ENCODE measurements at regions not wholly inside any gene's neighbourhood (a gene's known extent, or its start where the extent isn't known, plus 50 kb on each side); places are given as distances from the start of the nearest gene placed in this dataset.
A peak's percentile ranks its signal among the peaks of the same experiment; 100 is the strongest.

DNA sequence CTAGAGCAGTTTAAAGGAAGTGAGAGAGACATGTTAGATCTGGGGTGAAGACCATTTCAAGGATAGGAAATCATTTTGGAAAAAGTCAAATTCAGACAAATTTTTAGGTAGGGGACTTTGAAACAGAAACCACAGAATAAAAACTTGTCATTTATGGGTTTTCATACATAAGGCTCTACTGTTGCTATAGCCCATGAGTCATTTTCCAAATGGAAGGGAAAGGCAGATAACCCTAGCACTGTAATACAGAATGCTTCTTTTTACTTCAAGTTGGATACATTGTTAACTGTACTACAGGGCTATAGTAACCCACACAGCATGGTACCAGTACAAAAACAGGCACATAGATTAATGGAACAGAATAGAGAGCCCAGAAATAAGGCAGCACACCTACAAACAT, 455.4 kb downstream of the EBF1 start:
- DNase-seq (ENCODE audit: low read depth), result no peak

DNA sequence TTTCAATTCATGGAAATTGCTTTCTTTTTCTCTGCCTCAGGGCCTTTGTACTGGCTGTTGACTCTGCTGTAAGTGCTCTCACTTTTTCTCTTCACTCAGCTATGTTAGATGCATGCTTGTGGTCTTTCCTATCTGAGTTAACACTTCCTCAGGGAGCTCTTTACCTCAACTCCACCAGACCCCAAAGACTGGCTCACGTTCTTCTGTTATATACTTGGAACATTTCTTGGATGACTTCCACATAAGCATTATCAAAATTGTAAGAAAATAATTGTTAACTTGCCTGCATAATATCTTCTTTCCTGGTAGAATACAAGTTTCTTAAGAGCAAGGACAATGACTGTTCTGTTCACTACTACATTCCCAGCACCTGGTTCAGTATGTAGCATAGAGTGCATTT, 455.9 kb downstream of the EBF1 start:
- no peak for DNase-seq (ENCODE audit: low read depth)

DNA sequence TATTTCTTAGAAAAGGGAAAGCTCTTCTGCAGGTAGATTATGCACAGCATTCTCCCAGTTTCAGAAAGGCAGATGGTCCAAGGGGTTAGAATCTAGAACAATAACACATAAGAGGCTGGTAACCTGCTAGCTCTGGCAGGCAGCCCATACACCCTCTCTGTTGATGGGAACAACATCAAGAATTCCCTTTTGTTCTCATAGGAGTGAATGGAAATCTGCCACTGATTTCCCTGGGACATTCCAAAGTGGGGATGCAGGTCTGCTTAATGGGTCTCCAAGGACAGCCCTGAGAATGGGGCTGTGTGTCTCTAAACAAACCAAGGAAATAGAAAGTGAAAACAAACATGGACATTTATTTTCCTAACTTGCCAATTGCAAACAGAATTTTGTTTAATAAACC, 456.8 kb downstream of the EBF1 start:
- DNase-seq (ENCODE audit: low read depth), result no peak

DNA sequence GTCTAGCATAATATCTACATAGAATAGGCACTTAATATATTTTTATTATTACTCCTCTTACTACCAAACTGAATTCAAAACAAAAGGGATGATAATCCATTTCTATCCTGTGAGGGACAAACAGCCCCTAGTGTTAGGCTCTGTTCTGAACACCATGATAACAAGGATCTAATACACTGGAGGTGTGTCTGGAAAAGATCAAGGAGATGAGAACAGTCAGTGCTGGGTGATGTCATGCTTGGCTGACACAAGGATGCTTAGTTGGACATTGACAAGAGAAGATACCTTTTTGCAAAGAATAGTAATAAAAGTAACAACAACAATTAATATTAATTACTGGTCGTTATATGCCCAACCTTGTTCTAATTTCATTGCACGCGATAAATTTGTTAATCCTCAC, 458.7 kb downstream of the EBF1 start:
- no peak for DNase-seq (ENCODE audit: low read depth)

DNA sequence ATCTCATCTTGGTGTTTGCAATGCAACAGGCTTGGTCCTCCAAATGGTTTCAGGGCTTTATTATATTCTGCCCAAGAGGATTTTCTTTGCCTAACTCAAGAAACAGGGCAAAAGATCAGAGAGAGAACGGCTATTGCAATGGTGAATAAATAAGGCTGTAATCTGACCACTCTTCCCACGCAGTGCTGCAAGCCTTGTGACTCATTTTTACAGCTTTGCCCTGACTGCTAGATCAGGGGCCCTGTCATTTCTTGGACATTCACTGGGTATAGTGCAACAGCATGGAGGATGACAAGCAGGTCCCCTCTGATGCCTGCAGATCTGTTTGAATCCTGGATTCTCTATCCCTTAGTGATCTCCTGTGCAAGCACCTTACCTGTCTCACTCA, 459.1 kb downstream of the EBF1 start:
- no peak for DNase-seq (ENCODE audit: low read depth)

DNA sequence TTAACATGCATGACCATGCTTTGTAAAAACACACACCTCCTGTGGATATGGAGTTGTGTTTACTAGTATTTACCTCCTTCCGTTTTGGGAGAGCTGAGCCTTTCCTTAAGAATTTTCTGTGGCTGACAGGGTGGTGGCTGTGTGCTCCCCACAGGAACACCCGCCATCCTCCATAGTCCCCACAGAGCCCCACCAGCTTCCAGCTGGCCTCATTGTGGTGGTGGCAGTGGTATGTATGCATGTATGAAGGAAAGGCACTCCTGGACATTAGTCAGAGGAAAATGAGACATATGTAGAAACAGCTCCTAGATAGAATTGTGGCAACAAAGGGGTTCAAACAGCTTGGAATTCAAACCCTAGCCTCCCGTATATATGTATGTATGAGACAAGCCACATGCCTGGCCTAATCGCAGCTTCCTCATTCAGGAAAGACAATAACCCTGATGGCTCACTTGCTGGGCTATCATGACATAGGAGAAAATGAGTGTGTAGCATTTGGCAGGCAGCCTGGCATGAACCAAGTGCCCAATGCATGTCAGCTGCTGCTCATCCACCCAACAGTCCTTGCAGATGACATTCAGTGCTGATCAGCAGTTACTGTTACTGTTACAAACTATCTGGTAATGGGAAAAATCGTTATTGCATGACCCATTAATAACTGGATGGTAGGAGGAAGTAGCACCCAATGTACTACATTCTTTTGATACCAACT, 459.7 kb downstream of the EBF1 start:
- DNase-seq (ENCODE audit: low read depth), result no peak

DNA sequence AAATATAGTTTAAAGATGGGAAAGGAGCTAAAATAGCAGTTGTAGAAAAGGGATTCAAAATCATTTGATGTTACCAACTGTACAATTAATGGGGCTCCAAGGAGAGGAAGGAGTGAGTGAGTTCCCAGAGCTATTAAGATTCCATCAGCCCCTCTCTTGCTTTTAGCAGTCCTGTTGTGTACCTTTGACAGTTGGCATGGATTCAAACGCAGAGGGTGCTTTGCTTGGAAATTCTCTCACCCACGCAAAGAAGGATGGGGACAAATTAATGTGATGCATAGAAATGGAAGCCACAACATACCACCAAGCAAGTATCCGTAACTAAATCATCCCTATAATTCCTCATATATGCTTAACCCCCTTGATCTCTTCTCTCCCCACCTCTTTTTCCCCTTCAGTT, 461.3 kb downstream of the EBF1 start:
- DNase-seq (ENCODE audit: low read depth), result no peak

DNA sequence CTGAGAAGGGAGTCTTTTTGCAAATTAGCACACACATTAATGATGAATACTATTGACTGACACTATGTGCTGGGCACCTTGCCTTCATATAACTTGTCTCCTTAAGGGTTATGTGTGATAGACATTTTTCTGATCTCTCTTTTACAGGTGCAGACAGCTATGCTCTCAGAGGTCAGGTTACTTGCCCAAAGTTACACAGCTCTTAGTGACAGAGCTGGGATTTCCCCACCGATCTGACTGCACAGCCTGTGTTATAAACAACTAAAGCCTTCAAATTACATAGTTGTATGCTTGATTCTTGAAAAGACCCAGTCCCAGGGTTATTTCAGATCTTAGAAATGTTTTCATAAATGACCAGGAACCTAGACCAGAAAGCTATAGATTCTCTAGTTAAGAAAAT, 462.7 kb downstream of the EBF1 start:
- DNase-seq (ENCODE audit: low read depth), result no peak

DNA sequence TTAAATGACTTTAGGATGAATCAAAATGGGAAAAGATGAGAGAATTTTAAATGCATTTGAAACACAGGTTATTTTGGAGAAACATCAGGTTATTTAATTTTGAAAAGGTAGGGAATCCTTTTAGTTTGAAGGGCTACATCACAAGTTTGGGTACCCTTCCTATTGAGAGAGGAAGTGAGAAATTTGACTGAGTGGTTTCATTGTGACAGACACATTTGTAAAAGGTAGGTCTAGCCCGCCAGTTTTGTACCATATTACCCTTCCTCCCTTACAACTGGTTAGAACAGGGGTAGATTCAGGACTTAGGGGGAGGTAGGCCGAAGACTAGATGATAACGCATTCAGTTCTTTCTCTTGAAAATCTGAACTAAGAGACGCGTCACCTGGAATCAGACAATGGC, 464.2 kb downstream of the EBF1 start:
- DNase-seq (ENCODE audit: low read depth), result no peak

DNA sequence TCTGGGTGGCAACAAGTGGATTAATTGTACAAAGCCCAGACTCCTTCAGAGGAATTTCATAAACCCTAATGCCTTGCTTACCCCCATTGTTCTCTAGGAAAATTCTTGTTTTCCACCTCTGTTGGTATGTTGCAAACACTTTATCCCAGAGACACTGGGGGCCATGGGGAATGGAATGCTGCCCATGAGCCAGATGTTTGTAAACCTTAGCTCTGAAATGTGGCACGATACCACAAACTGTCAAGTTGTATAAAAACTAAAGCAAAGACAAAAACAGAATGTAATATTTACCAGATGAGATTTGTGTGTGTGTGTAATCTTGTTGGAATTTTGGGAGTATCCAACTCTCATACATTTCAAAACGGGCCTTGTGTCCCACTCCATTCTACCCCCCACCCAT, 465.0 kb downstream of the EBF1 start:
- no peak for DNase-seq (ENCODE audit: low read depth)

DNA sequence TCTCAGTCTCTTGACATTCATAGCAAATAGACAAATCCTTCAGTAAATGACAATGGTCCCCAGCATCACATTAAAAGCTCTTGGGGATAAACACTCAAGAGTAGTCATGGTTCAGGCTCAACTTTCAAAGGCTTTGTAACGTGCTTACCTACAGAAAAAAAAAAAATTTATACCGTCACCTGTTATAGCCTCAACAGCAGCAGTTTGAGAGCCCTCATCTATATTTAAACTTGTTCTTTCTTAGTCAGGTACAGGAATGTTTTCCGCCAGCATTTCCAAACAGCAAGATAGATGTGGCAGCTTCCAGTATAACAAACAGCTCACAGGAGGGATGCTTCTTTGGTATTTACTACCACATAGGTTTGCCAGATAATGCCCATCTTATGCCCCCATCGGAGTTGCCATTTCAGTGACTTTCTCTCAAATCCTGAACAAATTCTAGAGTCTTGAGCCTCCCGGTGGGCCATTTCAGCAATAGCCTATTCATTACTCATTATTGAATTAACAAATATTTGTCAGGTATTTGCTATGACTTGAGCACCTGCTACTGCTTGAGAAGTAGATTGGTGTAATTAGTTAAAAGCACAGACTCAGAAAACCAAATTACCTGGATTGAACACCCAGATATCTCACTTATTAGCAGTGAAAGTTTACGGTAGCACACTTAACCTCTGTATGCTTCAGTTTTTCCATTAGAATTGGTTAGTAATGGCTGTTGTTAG, 470.0 kb downstream of the EBF1 start:
- DNase-seq (ENCODE audit: low read depth), result no peak

DNA sequence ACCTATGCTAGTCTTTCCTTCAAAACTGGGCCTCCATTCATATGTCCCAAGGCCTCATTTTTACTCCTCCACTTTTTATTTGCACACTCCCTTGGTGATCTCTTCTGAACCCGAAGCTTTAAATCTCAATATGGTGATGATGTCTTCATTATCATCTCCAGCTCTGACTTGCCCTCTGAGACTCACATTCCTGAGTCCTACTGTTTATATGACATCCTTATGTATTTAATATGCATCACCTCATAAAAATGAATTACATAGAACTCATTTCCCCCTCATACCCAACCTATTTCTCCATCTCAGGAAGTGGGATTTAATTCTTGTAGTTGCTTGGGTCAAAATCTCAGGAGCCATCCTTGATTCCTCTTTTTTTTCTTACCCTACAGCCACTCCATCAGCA, 473.0 kb downstream of the EBF1 start:
- DNase-seq (ENCODE audit: low read depth), result no peak

DNA sequence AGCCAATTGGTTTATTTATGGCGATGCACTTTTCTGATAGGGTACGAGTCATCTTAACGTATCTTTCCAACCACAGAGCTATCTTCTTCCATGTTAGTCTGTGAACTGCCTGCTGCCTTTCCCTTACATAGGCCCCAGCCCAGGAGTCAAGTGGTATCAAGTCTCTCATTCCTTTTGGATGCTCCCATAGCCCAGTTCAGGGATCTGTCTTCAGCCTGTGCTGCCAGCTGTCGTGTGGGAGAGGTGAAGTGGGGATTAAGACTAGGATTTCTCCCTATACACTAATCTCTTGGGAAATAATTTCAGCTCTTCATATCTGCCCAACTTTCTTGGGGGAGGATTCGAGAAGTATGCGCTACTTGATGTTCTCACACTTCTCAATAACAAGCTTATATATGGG, 475.7 kb downstream of the EBF1 start:
- DNase-seq (ENCODE audit: low read depth), result no peak

DNA sequence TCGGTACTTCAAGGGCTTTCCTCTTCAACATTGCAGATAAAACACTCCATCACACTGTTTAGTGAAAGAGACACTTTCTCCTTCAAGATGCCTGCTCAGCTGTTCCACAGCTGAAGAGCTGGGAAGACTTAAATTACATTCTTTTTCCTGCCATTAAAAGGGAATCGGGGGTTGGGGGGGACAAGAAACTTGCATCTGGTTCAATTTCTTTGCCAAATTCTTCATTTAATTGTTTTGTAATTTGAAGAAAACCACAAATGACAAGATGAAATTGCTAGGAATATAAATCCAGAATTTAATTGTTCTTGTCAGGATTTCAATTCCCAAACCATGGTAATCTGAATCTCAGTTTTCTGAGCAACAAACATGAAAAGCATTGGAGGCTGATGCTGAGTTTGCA, 478.3 kb downstream of the EBF1 start:
- DNase-seq (ENCODE audit: low read depth), result no peak

DNA sequence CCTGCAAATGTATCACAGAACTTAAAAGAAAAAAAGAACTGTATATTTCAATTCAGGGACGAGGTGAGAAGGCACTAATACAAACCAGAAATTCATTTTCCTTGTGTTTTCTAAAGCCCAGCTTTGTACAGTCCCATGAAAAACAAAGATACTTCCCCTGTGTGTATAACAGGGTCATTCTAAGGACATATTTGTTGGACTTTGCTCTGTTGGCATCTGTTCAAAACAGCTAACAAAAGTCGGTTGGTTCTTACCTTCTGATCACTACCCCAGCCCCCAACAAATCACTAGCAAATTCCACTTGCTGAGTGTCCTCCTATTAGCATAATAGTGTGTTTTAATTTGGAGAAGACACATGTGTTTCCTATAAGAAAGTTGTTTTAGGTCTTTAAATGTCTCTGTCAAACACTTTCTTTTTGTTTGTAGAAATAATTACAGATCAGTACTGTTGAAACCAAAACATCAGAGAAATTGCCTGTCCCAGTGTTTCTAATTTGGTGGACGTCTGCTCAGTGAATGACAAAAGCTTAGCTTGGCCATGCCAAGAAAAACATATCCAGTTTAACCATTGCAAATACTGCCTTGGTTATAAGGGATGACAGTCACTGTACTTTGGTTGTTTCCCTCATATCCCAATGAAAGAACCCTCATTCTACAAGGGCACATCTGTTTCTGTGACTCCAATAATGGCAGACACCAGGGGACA, 480.5 kb downstream of the EBF1 start:
- DNase-seq (ENCODE audit: low read depth), result no peak

DNA sequence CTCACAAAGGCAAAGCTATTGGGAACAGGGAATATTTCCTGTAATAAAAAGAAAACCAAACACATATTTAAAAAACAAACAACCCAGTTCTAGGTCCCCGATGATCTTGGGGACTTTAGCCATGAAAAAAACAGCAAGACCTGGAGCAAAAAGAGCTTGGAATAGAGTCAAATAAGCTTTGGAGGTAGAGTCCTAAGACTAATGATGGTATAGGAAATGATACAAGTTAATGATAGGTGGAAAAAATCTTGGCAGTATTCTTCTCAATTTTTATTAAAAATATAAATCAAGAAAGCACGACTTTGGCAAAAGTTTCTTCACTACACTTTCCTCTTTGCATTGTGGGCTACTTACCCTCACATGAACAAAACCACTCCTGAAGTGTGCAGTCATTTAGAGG, 481.5 kb downstream of the EBF1 start:
- no peak for DNase-seq (ENCODE audit: low read depth)

DNA sequence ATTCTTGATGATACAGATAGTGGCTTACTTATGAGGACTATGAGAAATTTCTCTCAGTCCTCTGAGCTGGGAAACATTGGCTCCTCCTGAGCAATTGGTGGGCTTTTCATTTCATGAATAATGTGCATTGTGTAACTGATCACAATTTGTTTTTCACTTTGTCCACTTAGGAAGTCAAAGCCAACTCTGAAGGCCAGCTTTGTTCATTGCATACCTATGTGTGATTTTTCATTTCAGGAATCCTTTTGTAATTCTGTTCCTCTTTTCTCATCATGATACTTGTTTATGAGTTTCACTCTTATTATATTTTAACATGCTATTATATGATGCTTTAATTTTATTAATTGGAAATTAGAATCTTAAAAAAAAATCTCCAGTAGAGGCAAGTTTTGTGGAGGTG, 483.0 kb downstream of the EBF1 start:
- DNase-seq (ENCODE audit: low read depth), result no peak

DNA sequence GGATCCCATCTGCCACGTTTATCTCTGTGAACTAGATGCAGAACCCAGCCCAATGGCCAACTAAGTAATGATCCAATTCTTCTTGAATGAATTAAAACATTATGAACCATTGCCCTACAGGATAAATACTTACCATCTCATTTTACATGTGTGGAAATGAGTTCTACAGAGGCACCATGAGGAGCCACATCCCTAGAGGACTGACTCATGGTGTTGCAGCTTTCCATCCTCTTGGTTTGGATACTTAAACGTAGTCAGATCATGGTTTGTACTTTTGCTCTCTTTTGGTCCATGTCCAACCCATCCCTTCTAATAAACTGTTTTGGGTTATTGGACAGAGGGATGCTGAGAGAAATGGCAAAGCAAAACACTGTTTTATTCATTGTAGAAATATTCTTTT, 484.8 kb downstream of the EBF1 start:
- peak; percentile 87 for DNase-seq (ENCODE audit: low read depth)

DNA sequence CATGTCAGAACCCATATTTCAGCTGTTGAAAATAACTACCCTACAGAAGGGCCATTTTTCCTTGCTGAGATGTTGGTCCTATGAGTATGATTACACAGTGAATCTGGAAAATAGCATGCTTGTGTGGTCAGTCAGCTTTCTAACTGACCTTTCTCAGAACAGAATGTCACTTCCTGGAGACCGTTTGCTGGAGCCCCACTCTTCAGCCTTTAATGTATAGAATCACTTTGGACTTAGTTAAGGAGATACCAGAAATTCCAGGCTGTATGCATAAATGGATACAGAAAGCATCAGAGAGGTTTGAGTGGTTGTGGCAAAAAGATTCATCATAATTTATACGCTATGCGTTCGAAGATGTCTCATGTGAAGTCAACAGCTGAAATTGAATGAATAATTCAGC, 488.1 kb downstream of the EBF1 start:
- DNase-seq (ENCODE audit: low read depth), result no peak

DNA sequence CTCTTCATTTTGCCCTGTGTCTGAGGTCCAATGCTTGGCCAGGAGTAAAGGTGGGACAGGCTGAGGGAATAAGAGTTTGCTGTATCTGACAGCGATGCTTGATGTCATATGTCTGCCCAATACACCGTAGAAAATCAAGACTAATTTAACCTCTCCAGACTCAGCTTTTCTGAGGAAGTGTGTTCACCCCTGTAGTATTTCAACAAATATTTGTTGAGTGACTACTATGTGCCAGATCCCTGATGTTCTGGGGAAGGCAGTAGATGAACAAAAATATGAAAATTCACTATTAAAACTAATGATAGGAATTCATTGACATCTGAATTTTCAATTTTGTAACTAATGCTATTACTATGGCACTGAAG, 489.7 kb downstream of the EBF1 start:
- DNase-seq (ENCODE audit: low read depth), result no peak

DNA sequence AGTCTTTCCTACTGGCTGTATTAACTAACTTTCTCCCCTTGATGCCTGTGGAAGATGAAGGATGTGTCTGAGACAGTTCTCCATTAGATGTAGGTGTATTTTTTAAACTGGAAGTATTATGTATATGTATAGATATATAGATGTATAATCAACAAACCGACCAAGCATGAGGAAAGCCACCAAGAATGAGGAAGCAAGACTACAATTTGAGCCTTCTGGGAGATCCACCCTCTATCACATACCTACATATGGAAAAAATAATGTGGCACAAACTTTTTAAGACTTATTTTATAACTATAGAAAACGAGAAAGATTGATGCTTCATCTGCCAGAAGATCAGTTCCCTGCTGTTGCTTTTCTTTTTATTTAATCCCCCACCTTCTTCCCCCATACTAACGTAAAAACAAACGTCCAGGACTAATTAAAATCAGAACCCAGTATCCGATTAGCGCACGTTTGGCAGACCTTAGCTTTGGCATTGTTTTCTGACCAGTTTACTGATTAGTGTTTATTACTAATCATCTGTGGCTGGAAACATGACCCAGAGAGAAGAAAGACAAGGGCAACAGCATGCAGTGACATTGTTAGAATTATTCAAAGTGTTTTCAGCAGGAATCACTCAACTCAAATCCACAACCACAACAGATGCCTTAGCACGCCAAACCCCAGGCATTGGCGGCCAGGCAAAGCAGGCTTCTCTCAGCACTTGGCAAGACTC, 490.2 kb downstream of the EBF1 start:
- no peak for DNase-seq (ENCODE audit: low read depth)

DNA sequence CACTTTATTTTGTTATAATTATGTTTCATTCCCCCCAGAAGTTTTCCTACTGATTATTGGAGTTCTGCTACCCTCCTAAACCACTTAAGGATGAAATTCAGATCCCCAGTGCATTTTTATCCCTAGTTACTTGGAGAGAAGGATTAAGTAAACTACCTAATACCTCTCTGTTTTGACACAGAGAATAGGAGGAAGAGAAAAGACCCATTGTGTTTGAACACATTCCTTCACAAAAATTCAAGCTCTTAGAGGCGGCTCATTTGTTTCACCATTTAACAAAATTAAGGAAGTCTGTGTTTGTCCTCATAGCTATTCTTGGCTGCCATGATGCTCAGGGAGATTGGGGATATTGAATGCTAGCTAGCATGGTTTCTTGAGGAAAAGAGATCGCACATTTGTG, 492.6 kb downstream of the EBF1 start:
- no peak for DNase-seq (ENCODE audit: low read depth)

DNA sequence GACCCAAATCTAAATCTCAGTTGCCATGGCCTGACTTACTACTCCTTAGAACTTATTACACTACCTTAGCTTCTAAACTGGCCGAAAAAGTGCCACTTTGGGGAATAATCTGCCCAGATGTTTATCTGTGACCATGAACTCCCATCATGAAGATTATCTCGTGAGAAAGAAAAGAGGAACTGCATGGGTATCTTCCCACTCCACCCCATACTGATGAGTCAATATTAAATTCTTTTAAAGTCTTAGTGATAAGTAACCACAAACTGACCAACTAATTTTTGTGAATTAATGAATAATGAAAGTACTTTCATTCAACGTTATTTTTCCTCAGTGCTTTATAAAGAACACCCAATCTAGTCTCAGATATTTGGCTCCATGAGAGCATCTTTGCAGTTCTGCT, 493.5 kb downstream of the EBF1 start:
- DNase-seq (ENCODE audit: low read depth), result no peak
